Endothelial cell of umbilical vein (primary cell): ENCODE measurements at regions not wholly inside any gene's neighbourhood (a gene's known extent, or its start where the extent isn't known, plus 50 kb on each side); places are given as distances from the start of the nearest gene placed in this dataset.

Experiments used
- BruUV-seq: library from RNA; stranded (reverse); fragments of 400-500 nt; replicated peaks from 2 replicates; lab custom pipeline; 2021; lab: Mats Ljungman, UMichigan
- CTCF ChIA-PET: fragments of 300-600, 350-600 bp; sonication (Branson Sonifier 250); formaldehyde crosslinking; loops from one replicate; lab custom pipeline; 2021; ENCODE audit warnings: antibody characterized with exemption, inconsistent platforms; lab: Charles Lee
- POLR2A ChIA-PET: fragments of 300-600, 350-600 bp; sonication (Branson Sonifier 250); formaldehyde crosslinking; loops from one replicate; lab custom pipeline; 2021; ENCODE audit warnings: antibody characterized with exemption, inconsistent platforms; lab: Charles Lee
- DNase-seq: peaks from one replicate; pipeline ENCODE4 v3.0.0-alpha.2; 2011; ENCODE audit warnings: low read depth, low spot score
- FAIRE-seq: peaks from 2 replicates; lab custom pipeline; 2011; peaks lifted over from hg19 to GRCh38; lab: Jason Lieb, UNC
- H2AFZ ChIP-seq: 2 replicates; pipeline ENCODE4 v1.6.0; 2012; ENCODE audit warnings: low read depth, low read length, control low read depth, inconsistent platforms
- H3K27ac ChIP-seq: 2 replicates; pipeline ENCODE4 v1.5.1; 2011; ENCODE audit warnings: low read depth, mild to moderate bottlenecking, control low read depth, low read length, moderate library complexity; ENCODE audit not compliant: insufficient read depth
- H3K27me3 ChIP-seq, 2 experiments: 2 replicates each; pipeline versions ENCODE4 v1.6.0 to v1.6.1; 2011; ENCODE audit warnings: low read length in 2 of 2, mixed read lengths in 1 of 2; ENCODE audit not compliant: control insufficient read depth in 2 of 2, insufficient read depth in 2 of 2
- H3K36me3 ChIP-seq, 2 experiments: 2 replicates in 1 of 2; 3 replicates in 1 of 2; pipeline ENCODE4 v1.5.1; 2011; ENCODE audit warnings: low read length in 2 of 2, mild to moderate bottlenecking in 1 of 2, moderate library complexity in 1 of 2; ENCODE audit not compliant: control insufficient read depth in 2 of 2, insufficient read depth in 2 of 2; ENCODE audit errors: extremely low read depth in 1 of 2
- H3K4me1 ChIP-seq: 3 replicates; pipeline ENCODE4 v1.5.1; 2011; ENCODE audit warnings: mild to moderate bottlenecking, low read length; ENCODE audit not compliant: control insufficient read depth, insufficient read depth; ENCODE audit errors: extremely low read depth
- H3K4me2 ChIP-seq: 2 replicates; pipeline ENCODE4 v1.6.1; 2011; ENCODE audit warnings: low read length, control low read depth, mixed read lengths; ENCODE audit not compliant: insufficient read depth
- H3K4me3 ChIP-seq, 3 experiments: fragments of 200-600 bp in 1 of 3; sonication (generic), shearing (Covaris generic) in 1 of 3; replicated peaks in 1 of 3; 2 replicates each; pipeline ENCODE4 v1.5.1; 2011 to 2016; ENCODE audit warnings: control low read depth in 3 of 3, low read length in 3 of 3, mild to moderate bottlenecking in 2 of 3, inconsistent platforms in 1 of 3, low read depth in 1 of 3, moderate library complexity in 1 of 3; ENCODE audit not compliant: insufficient read depth in 1 of 3
- H3K79me2 ChIP-seq: 2 replicates; pipeline ENCODE4 v1.6.0; 2012; ENCODE audit warnings: low read length, inconsistent platforms; ENCODE audit not compliant: control insufficient read depth, insufficient read depth
- H3K9ac ChIP-seq: replicated peaks from 2 replicates; pipeline ENCODE3; 2011; ENCODE audit warnings: low read length, control low read depth; ENCODE audit not compliant: insufficient read depth; ENCODE audit errors: extremely low read depth
- H3K9me1 ChIP-seq: replicated peaks from 3 replicates; pipeline ENCODE4 v1.6.0; 2011; ENCODE audit warnings: mild to moderate bottlenecking, low read length; ENCODE audit not compliant: control insufficient read depth, insufficient read depth; ENCODE audit errors: extremely low read depth
- H3K9me3 ChIP-seq: replicated peaks from 2 replicates; pipeline ENCODE4 v1.5.1; 2012; ENCODE audit warnings: low read length, inconsistent platforms; ENCODE audit not compliant: control insufficient read depth, insufficient read depth
- H4K20me1 ChIP-seq: replicated peaks from 2 replicates; pipeline ENCODE3; 2011; ENCODE audit warnings: mild to moderate bottlenecking, low read length; ENCODE audit not compliant: control insufficient read depth, insufficient read depth; ENCODE audit errors: extremely low read depth
- CTCF ChIP-seq, 2 donors: IDR thresholded peaks; 1 replicate in 1 of 2; 2 replicates in 1 of 2; pipeline ENCODE4 v1.5.1; 2011; ENCODE audit warnings: low read length in 2 of 2, mild to moderate bottlenecking in 2 of 2, moderate library complexity in 2 of 2, control low read depth in 1 of 2, inconsistent platforms in 1 of 2, low read depth in 1 of 2; ENCODE audit not compliant: insufficient read depth in 1 of 2; ENCODE audit errors: extremely low read depth in 1 of 2
- EZH2 ChIP-seq: IDR thresholded peaks from 2 replicates; pipeline ENCODE4 v1.6.1; 2012; ENCODE audit warnings: borderline replicate concordance, low read depth, mild to moderate bottlenecking, moderate library complexity, low read length, inconsistent platforms; ENCODE audit not compliant: severe bottlenecking
- FOS ChIP-seq: IDR thresholded peaks from 2 replicates; pipeline ENCODE4 v1.6.1; 2011; ENCODE audit warnings: mild to moderate bottlenecking, low read length, moderate library complexity, borderline replicate concordance; ENCODE audit not compliant: insufficient read depth
- GATA2 ChIP-seq: IDR thresholded peaks from 2 replicates; pipeline ENCODE4 v1.7.0; 2011; ENCODE audit warnings: low read depth, mild to moderate bottlenecking, moderate library complexity, mixed read lengths, low read length; ENCODE audit not compliant: insufficient read length, insufficient read depth
- JUN ChIP-seq: IDR thresholded peaks from 2 replicates; pipeline ENCODE4 v1.6.1; 2011; ENCODE audit warnings: borderline replicate concordance, low read depth; ENCODE audit not compliant: insufficient read length, insufficient read depth
- MAX ChIP-seq: IDR thresholded peaks from 2 replicates; pipeline ENCODE4 v1.6.1; 2011; ENCODE audit not compliant: insufficient read depth, insufficient read length
- MYC ChIP-seq: IDR thresholded peaks from one replicate; pipeline ENCODE4 v1.6.1; 2011; ENCODE audit warnings: mild to moderate bottlenecking, low read depth, low read length
- POLR2A ChIP-seq: IDR thresholded peaks from 2 replicates; pipeline ENCODE4 v1.6.1; 2012; ENCODE audit warnings: low read depth, mild to moderate bottlenecking, control low read depth, low read length
- POLR2AphosphoS5 ChIP-seq: IDR thresholded peaks from 2 replicates; pipeline ENCODE4 v1.6.1; 2012; ENCODE audit warnings: low read depth, mild to moderate bottlenecking, control low read depth, low read length, moderate library complexity; ENCODE audit not compliant: insufficient read depth
- dilution Hi-C: fragments of 300-500 bp; cut with MboI; formaldehyde crosslinking; loops from one replicate; pipeline ENCODE4 v1.15.0; 2019; ENCODE audit warnings: low sequenced_read_pairs; ENCODE audit not compliant: extremely low pct_ligation_motif_present
- intact Hi-C: fragments of 100-400 bp; cut with micrococcal nuclease; formaldehyde crosslinking; loops from one replicate; pipeline ENCODE4 v1.10.0; 2022

- Histone ChIP-seq H3K4me1 (no peaks in the 10 kb centered on the region), H3K27me3 (no peaks in the 10 kb centered on the region), H2AFZ (no peak overlapping the region), H3K9ac (no peak overlapping the region), H3K4me2 (no peak overlapping the region), H3K4me3 (no peak overlapping the region), H3K9me3 (peaks cover 3% of the 10 kb centered on the region), H3K27ac (no peak overlapping the region), H3K36me3 (no peaks in the 10 kb centered on the region), H4K20me1 (no peaks in the 10 kb centered on the region), H3K79me2 (no peaks in the 10 kb centered on the region), H3K9me1 (no peaks in the 10 kb centered on the region)
- BruUV-seq, result no TSS peak
- no peak for FAIRE-seq
- POLR2A ChIA-PET, result no interaction called here
- CTCF ChIA-PET, result no interaction called here
- intact Hi-C loops, result no loop called here
- DNase-seq, result no peak
- no peak for TF ChIP-seq CTCF (IDR thresholded peaks at IDR 0.05; ENCODE audit: extremely low read depth in 1 of 2, insufficient read depth in 1 of 2, low read depth in 1 of 2, low read length in 2 of 2)
- no peak for TF ChIP-seq MAX
- TF ChIP-seq GATA2, result no peak
- dilution Hi-C loops, result no loop called here
Observed at GRCh38 chr2:60002183-60002867, 551.1 kb downstream of the BCL11A start.

- FAIRE-seq, result no peak
- no peaks in the 10 kb centered on the region for H3K79me2 ChIP-seq
- no peak overlapping the region for H3K4me3 ChIP-seq
- no peak overlapping the region for H3K27ac ChIP-seq
- H3K4me1 ChIP-seq, result no peaks in the 10 kb centered on the region
- H3K9me1 ChIP-seq, result no peaks in the 10 kb centered on the region
- no peak for DNase-seq
- H3K4me2 ChIP-seq, result no peak overlapping the region
- ChIA-PET POLR2A (no interaction called here), CTCF (no interaction called here)
- H3K9me3 ChIP-seq, result peaks cover 4% of the 10 kb centered on the region
- intact Hi-C loops, result no loop called here
- H3K9ac ChIP-seq, result no peak overlapping the region
- TF ChIP-seq MYC (no peak), POLR2AphosphoS5 (no peak), POLR2A (no peak), FOS (no peak), CTCF (IDR thresholded peaks at IDR 0.05; ENCODE audit: extremely low read depth in 1 of 2, insufficient read depth in 1 of 2, low read depth in 1 of 2, low read length in 2 of 2) (no peak), EZH2 (no peak), JUN (no peak), GATA2 (no peak), MAX (no peak)
- no peaks in the 10 kb centered on the region for H3K27me3 ChIP-seq
- dilution Hi-C loops, result no loop called here
- no peaks in the 10 kb centered on the region for H4K20me1 ChIP-seq
- BruUV-seq, result no TSS peak
- no peaks in the 10 kb centered on the region for H3K36me3 ChIP-seq
- H2AFZ ChIP-seq, result no peak overlapping the region
Observed at GRCh38 chr2:60000686-60001085, 552.8 kb downstream of the BCL11A start.
